ENCODE measurements at regions not wholly inside any gene's neighbourhood (a gene's known extent, or its start where the extent isn't known, plus 50 kb on each side); places are given as distances from the start of the nearest gene placed in this dataset.

DNA sequence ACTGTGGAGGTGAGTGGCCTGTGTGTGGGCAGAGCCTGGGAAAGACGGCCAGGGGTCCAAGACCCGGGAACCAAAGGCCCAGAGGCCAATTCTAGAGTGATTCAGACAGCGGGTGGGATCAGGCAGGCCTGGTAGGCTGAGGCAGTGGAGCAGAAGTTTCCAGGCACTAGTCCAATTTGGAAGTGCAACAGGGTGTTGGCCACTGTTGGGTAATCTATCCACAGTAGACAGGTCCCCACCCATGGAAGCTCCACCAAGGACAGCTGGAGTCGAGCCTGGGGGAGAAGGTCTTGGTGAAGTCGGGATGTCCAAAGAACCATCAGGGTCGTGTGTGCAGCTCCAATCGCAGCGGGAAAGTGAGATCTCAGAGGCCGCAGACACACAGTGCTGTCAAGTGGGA, 125.8 kb upstream of the COPS8 start:
- Histone ChIP-seq H3K27ac (ENCODE audit: low read depth, low read length) (no peak overlapping the region), H3K79me1 (ENCODE audit: low read depth, low read length) (no peaks in the 10 kb centered on the region), H3K27me3 (replicated peaks in 1 of 4; ENCODE audit: control insufficient read depth in 3 of 4, extremely low read depth in 1 of 4, insufficient read depth in 3 of 4, low read length in 3 of 4) (no peaks in the 10 kb centered on the region; a peak in 1 of 7 replicates), H3K23ac (ENCODE audit: insufficient read length) (no peak overlapping the region), H2BK120ac (replicated peaks; ENCODE audit: low read depth, low read length) (no peak overlapping the region), H2BK15ac (ENCODE audit: low read length) (no peak overlapping the region), H4K8ac (ENCODE audit: extremely low read depth, insufficient read depth, low read length) (no peak overlapping the region), H3K36me3 (ENCODE audit: control insufficient read depth in 2 of 4, insufficient read depth in 4 of 4, low read length in 3 of 4) (no peaks in the 10 kb centered on the region), H3K18ac (ENCODE audit: extremely low read depth, low read length) (no peak overlapping the region), H3K4ac (replicated peaks; ENCODE audit: insufficient read length, low read depth, low read length) (no peak overlapping the region), H2AFZ (ENCODE audit: low read length) (no peak overlapping the region), H4K20me1 (replicated peaks in 1 of 2; ENCODE audit: control insufficient read depth in 1 of 2, insufficient read depth in 2 of 2, low read length in 2 of 2) (no peaks in the 10 kb centered on the region), H3K14ac (ENCODE audit: insufficient read length) (no peak overlapping the region), H3K79me2 (ENCODE audit: control insufficient read depth in 1 of 2, insufficient read depth in 2 of 2, low read length in 2 of 2) (no peaks in the 10 kb centered on the region), H3K4me1 (replicated peaks in 1 of 4; ENCODE audit: control insufficient read depth in 3 of 4, insufficient read depth in 4 of 4, low read length in 3 of 4) (peaks cover 0 to under 1% (median 0%) of the 10 kb centered on the region in 4 experiments; a peak in 1 of 7 replicates), H3K23me2 (ENCODE audit: low read depth, low read length) (no peaks in the 10 kb centered on the region), H2BK20ac (ENCODE audit: low read length) (no peak overlapping the region), H3K4me2 (ENCODE audit: insufficient read depth in 1 of 2, low read depth in 2 of 2, low read length in 2 of 2) (no peak overlapping the region), H3K4me3 (ENCODE audit: extremely low read depth in 1 of 4, insufficient read depth in 2 of 4, low read depth in 3 of 4, low read length in 4 of 4) (no peak overlapping the region), H4K91ac (replicated peaks; ENCODE audit: insufficient read length, low read length) (no peak overlapping the region), H2BK12ac (ENCODE audit: low read depth, low read length) (no peak overlapping the region), H3K56ac (replicated peaks; ENCODE audit: insufficient read length, low read depth, low read length) (no peak overlapping the region), H2BK5ac (ENCODE audit: low read depth, low read length) (no peak overlapping the region), H3K9ac (replicated peaks in 1 of 4; ENCODE audit: extremely low read depth in 1 of 4, low read depth in 3 of 4, low read length in 3 of 4) (no peak overlapping the region), H3K9me3 (ENCODE audit: insufficient read depth in 2 of 2, low read depth in 1 of 2, low read length in 1 of 2) (peaks cover 0 to 3% of the 10 kb centered on the region in 2 experiments; a peak in 1 of 4 replicates), H4K5ac (ENCODE audit: insufficient read length, low read depth, low read length) (no peak overlapping the region), H2AK5ac (ENCODE audit: low read depth, low read length) (no peak overlapping the region)
- TF ChIP-seq TBP (IDR thresholded peaks at IDR 0.05; ENCODE audit: low read depth, low read length) (no peak), POLR2AphosphoS5 (IDR thresholded peaks at IDR 0.05; ENCODE audit: low read depth, low read length) (no peak), CHD2 (IDR thresholded peaks at IDR 0.05; ENCODE audit: low read length) (no peak), RAD21 (IDR thresholded peaks at IDR 0.05 in 1 of 2, conservative IDR thresholded peaks at IDR 0.05 in 1 of 2; ENCODE audit: low read depth in 2 of 2, low read length in 2 of 2) (no peak)
- WGBS, 2 experiments (ENCODE audit: extremely low coverage in 1 of 2, insufficient coverage in 1 of 2, insufficient read length in 1 of 2, insufficient replicate concordance in 2 of 2, low coverage in 1 of 2, low lambda C conversion rate in 2 of 2, missing lambda C conversion rate in 1 of 2), result 97% methylated on average over 9 of the region's 9 CpGs; no CpG with 5 or more reads in 1 of the 2 experiments
- DNase-seq (ENCODE audit: low read depth in 1 of 2, low spot score in 2 of 2), result no peak
- CTCF ChIA-PET (ENCODE audit: partially characterized antibody), result interaction anchor here (1.4 to 1.6 kb wide), 2 partner anchors 12 to 41 kb away, joined by 3 read pairs; no protein-coding TSS in a partner anchor
- POLR2A ChIA-PET (ENCODE audit: partially characterized antibody), result no interaction called here
- no peak for FAIRE-seq

All from H1 (cell line).